SW480 (cell line): ENCODE measurements at regions not wholly inside any gene's neighbourhood (a gene's known extent, or its start where the extent isn't known, plus 50 kb on each side); places are given as distances from the start of the nearest gene placed in this dataset.
"Not testable (repeated sequence)": the region's sequence is repeated elsewhere in the genome, so short reads cannot be mapped to it uniquely, and the experiment has no call there.

ENCODE experiments used
- DNase-seq: peaks from one replicate; pipeline ENCODE4 v3.0.0-alpha.2; 2016; ENCODE audit warnings: low spot score

DNA sequence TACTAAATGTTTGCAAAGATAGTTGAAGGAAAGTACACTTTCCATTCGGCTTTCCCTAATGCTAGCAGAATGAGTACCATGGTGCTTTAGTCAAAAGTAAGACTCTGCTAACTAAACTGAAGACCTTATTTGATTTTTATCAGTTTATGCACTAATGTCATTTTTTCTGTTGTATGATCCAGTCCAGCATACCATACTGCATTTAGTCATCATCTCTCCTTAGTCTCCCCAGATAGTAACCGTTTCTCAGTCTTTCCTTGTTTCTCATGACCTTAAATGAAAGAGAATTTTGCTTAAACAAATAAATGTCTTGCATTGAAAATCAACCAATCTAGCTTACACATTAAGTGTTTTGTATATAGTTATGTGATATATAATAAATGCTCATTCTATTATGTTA, 529.5 kb upstream of the SEMA3D start:
- DNase-seq, result no peak

DNA sequence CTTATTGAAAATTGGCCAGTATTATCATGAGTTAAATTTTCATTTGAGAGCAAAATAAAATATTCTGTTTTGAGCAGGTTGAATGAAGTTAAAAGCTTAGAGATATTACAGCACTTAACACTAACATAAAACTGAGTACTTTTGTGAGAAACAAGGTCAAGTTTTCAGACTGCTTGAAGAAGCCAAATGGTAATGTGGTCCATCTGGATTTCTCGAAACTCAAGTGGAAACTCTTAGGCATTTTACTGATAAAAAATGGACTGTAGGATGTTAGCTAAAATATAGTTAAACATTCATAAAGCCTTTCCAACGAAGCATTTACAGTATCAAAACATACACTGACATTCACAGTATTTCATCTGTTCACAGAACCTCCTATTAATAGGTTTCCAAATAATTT, 528.1 kb upstream of the SEMA3D start:
- no peak for DNase-seq

DNA sequence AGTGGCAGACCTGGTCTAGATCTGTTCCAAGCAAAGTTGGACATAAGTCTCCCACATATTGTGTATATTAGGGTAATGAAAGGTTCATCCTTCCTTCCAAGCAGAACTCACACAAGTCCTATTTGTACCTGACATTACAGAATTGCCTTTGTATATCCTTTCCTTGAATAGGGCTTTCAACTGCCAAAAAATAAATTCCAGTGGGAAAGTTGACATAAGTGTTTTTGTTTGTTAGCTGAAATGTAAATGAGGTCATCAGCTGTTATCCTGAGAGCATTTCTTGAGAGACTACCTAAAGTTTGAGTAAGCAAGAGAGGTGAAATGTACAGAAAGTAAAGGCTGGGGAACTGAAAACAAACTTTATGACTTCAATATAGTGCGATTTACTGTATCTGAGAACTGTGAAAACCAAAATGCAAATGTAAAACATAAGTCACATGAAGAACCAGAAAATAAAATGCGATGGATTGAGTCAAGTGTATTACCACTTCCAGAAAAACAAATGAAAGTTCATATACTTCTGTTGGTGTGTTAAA, 527.3 kb upstream of the SEMA3D start:
- no peak for DNase-seq

DNA sequence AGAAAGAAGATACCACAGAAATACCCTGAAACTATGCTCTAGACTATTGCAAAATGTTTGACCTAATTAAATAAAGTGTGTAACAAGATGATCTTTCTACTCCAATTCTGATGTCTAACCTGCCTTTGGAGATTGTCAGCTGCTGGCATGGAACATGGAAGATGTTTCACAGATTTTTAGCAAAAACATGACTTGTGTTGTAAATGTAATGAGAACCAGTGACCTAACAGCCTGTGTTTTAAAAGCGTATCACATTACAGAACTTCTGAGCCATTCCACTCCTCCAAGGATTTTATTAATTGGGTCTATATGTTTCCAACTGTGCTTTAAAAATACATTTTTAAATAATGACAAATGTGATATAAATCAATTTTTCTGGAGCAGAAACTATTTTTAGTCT, 526.3 kb upstream of the SEMA3D start:
- DNase-seq, result no peak

DNA sequence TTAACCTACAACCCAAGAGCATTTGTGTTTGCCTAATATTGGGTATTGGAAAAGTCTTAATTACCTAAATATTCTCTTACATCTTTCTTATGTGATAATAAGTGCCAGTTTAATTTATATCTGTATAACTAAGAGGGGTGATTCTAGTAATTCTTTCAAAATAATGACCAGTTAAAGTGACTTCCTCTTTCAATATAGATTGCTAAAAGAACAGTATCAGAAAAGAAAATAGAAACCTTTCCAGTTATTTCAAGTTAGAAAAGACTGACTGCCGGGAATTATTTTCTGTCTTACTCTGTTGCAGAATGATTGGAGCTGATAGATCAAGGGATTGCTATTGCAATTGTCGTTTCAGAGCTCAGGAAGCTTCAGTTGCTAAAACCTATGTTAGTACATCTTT, 525.0 kb upstream of the SEMA3D start:
- no peak for DNase-seq

DNA sequence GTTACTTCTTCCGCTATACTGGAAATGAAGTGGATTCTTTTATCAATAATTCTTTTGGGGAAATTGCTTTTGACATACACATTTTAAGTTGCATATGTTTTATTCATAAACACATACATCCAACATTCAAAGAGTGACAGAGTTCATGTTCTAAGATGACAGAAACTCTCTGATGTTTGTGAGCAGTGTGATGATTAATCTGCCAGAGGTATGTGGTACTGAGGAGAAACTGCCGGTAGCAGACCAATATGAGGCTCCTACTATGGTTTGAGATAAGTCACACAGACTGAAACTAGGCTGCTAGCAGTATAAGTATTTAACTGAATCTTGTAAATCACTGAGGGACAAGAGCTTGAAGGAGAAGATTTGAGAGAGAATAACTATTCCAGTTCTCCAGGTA, 524.1 kb upstream of the SEMA3D start:
- no peak for DNase-seq

DNA sequence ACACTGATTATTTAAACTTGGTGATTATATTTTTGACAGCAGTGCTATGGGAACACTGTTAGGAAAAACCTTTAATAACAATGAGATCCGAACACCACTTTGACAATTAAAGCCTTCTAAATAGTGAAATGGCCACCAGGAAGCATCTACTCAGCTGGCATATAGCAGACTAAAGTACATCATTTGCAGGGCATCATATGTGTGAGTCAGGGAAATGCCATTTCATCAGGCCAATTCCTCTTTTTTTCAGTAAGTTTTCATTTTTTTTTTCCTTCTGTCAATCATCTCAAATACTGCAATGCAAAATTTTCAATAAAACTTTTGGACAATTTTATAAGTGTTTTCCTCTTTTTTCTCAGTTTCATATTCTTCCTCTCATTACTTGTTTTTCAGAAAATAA, 521.4 kb upstream of the SEMA3D start:
- no peak for DNase-seq

DNA sequence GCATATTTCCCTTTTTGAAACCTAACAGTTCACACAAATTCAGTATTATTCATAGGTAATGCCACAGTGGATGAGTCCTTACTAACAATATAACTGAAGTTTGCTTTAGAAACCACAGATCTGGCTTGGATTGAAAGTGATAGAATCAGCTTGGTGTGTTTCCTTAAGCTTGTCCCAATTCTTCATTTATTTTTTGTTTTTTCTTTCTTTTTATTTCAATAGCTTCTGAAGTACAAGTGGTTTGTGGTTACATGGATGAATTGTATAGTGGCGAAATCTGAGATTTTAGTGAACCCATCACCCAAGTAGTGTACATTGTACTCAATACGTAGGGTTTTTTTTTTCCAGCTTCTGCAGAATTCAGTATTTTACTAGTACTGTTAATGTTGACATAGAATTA, 518.2 kb upstream of the SEMA3D start:
- no peak for DNase-seq

DNA sequence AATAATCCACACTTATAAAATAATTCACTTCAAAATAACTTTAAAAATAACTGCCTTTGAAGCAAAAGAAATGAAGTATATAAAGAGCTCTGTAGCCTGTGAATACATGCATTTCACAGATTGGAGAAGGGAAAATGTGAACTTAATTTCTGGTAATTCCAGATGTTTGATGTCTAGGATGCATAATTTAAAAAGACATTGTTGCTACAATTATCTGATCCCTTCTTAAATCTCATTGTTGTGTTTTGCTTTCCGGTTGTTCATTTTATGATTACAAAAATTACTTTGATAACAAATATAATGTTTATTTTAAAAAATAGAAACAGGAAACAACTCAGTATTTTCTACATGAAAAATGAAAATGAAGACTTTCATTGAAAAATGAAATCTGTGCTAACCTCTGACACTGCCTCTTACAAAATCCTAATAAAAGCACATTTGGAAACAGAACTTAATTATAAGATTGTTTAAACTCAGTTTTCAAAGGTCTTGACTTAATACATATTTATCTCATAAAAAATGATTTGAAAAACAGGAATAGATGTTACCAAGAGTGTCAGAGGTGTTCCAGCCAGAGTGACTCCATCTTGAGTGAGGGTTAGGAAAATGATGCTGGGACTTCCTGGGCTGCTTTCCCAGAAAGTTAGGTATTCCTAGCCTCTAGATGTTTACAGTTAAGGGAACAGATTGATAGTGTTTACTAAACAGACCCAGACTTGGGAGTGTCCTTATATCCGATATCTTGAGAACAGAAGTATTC, 516.6 kb upstream of the SEMA3D start:
- DNase-seq, result no peak

DNA sequence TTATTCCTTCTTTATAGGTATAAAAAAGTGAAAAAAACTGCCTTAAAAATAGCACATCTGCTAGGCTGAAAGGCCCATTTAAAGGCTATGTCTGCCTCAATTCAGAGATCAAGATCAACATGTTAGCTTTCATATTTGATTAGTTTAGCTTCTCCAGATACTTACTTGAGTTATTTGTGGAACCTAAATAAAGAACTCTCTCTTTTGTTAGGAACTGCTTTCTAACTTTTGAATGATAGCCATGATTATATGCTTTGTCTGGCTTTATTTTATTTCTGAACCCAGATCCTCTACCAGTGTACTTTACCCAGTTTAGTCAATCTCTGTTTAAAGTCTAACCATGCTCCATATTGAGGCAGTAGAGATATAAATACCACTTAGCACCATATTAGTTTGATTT, 515.5 kb upstream of the SEMA3D start:
- no peak for DNase-seq

DNA sequence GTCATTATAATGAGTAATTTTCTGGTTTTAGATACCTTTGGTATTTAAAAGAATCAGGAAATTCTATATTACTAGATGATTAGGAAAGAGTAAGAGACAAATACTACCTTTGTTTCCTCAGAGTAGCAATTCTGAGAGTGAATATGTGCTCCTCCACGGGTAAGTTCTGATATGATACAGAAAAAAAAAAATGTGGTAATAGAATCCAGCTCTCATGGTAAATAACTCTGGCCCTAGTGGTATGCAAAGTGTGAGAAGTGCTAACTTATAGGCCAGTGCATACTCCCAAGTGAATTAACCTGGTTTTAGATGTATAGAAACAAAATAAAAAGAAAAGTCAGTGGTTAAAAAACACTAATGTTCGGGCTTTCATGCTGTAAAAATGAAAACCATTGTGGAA, 512.6 kb upstream of the SEMA3D start:
- DNase-seq, result no peak

DNA sequence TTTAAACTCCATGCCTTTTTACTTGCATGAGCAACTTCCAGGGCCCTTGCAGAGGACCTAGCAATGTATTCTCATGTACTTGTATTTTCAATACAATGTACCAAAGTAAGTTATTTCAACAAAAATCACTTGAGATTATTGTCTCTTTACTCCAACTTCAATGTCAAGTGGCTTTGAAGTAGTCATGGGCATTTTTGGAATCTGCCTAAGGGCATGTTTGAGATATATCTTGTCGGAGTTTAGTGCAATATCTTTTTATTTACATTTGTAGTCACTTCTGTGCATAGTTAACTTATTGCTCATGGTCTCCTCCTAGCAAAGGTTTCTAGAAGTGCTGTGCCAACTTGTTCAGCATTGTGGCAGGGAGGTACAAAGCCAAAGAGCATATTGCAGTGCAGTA, 508.7 kb upstream of the SEMA3D start:
- no peak for DNase-seq

DNA sequence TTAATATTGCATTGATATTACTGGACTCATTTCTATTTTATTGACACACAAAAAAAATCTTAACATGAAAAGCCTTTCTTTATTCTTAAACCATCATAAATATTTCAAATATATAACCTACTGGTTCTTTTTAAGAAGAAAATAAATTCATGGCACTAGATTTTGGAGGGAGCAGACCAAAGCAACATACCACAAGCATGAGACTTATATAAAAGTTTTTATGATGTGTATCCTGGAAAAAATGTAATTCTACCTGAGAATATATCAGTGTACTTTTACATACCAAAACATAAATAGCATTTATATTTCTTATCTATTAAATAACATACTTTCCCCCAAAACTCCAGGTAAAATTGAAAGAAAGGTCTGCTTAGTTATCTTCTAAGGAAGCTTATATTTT, 508.2 kb upstream of the SEMA3D start:
- no peak for DNase-seq

DNA sequence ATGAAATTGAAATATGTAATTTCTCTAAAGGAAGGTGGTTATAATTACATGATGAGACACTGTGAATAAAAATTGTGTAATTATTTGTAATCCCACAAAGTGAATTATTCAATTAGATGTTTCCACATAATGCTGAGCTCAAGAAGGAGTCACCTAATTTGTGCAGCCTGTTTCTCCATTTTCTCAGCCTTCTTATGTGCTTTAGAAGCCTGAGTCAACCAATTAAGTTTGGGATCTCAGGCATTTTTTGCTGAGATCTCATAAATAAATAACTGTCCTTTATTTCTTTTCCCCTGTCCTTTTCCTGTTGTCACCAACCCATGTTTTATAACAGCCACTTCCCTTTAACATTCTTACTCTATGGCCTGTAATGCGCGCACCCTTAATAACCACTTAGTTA, 506.5 kb upstream of the SEMA3D start:
- no peak for DNase-seq

DNA sequence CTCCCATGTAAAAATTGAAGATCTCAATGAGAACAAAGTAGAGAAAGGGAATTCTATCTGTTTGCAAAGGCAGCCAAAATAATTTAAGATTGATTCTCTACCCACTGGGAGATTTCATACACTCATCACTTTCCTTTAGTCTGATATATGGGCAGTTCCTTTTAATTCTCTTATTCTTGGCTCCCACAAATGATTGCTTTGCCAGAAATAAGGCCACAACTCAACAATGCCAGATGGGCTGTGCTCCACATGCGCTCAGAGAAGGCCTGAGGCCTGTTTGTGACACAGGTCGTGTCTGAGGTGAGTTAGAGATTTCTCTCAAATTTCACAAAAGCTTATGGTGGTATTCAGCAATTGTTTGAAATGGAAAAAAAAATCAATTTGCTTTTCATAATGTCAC, 501.9 kb upstream of the SEMA3D start:
- DNase-seq, result no peak

DNA sequence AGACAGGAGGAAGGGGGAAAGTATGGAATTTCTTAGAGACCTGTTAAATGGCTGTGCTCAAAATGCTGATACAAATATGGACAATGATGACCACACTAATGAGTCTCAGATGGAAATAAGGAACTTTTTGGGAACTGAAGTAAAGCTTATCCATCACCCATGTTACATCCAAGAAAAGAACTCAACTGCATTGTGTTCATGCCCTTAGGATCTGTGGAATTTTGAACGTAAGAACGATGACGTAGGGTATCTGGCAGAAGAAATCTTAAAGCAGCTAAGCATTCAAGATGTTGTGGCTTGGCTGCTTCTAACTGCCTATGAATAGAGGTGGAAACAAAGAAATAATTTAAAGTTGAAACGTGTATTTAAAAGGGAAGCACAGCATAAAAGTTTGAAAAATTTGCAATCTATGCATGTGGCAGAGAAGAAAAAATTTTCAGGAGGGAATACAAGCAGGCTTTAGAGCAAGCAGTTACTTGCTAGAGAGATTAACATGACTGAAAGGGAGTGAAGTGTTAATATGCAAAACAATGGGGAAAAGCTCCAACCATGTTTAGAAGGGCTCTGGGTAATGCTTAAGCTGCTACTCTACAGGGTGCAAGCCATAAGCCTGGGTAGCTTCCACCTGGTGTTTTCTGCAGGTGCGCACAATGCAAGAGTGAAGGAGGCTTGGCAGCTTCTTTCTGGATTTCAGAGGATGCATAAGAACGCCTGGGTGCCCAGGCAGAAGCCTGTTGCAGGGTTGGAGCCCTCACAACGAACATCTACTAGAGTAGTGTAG, 499.7 kb upstream of the SEMA3D start:
- DNase-seq, result no peak

DNA sequence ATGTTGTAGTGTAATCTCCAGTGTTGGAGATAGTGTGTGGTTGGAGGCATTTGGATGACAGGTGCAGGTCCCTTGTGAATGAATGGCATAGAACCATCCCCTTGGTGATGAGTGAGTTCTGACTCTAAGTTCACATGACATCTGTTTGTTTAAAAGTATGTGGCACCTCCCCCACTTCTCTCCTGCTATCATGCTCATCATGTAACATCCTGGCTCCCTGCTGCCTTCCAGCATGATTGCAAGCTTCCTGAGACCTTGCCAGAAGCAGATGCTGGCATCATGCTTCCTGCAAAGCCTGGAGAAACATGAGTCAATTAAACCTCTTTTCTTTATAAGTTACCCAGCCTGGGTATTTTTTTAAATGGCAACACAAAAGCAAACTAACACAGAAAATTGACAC, 499.0 kb upstream of the SEMA3D start:
- DNase-seq, result no peak

DNA sequence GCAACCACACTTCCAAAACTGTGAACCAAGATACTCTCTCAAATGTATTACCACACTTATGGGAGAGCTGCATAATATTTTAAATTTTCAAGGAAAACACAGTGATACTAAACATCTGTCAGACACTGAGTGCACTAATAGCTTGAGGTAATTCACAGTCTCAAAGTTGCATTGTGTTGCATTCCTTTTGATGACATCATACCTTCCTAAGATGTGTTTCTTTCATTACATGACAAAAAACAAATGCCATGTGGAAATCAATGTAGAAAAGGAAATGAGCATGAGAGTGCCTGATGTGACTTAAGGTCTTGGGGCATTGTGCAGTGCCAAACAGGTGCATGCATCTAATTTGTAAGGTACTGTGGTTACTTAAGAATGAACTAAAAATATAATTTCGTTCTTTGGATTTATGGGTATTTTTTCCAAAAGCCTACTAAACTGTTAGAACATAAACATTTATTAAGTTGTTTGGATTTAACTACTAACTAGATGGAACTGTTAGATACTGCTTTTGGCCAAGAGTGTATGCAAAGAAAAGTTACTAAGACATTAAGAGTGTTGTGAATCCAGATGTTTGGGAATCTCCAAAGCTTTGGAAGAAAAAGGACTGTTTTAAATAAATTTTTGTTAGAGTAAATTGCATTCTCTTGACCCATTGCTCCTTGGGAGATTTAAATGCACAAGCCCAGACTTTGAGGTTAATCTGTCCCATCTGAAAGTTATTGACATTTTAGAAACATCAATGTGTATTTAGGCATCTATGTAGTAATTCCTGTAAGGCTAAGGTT, 496.2 kb upstream of the SEMA3D start:
- DNase-seq, result no peak

DNA sequence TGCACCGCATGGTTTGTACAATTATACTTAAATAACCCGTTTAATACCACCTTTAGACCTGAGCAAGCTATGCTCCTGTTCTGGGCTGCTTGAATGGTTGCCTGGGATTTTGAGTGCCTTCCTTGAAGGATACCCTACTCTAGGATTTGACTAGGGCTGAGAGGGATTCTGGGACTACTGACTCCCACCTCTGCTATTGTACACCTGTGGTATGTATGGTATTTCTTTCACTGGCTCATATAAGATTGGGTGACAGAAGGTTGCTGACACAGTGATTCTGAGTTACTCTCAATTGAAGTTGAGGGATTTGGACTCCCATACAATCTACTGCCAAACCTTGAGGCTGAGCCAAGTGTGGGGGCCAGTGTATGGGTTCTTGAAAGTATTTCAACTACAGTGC, 494.4 kb upstream of the SEMA3D start:
- no peak for DNase-seq

DNA sequence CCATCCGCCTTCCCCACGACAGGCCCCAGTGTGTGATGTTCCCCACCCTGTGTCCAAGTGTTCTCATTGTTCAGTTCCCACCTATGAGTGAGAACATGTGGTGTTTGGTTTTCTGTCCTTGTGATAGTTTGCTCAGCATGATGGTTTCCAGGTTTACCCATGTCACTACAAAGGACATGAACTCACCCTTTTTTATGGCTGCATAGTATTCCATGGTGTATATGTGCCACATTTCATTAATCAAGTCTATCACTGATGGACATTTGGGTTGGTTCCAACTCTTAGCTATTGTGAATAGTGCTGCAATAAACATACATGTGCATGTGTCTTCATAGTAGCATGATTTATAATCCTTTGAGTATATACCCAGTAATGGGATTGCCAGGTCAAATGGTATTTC, 488.2 kb upstream of the SEMA3D start:
- not testable (repeated sequence) for DNase-seq

DNA sequence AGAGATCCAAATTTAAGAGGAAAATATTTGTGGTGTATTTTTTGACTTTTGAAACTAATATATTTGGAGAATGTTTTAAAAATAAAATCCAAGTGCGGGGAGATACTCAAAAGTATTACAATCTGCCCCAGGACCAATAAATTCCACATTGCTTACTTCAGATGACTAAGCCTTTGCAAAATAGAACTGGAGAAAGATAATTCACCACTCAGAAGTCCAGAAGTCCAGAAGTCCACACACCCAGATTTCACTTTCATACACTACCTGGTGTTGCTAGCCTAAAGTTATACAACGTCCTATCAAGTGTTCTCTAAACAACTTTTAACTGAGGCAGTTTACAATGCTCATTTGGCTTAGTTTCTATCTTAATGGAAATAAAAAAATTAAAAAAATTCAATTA, 487.0 kb upstream of the SEMA3D start:
- DNase-seq, result no peak

DNA sequence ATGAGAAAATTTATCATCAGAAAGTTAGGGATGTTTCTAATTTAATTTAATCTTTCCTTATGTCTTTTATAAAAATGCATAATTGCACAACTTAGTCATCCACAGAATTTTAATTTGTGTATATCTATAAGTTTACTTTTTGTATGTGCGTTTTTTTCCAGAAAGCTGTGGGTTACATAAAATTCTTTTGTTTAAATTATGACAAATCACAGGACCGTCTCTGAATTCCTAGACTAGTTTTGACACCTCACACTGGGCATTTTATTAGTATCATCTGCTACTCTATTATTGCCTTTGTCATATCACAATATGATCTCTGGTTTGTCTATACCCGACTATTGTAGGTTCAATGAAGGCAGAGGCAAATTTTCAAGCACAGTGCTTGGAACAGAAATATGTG, 482.4 kb upstream of the SEMA3D start:
- DNase-seq, result no peak

DNA sequence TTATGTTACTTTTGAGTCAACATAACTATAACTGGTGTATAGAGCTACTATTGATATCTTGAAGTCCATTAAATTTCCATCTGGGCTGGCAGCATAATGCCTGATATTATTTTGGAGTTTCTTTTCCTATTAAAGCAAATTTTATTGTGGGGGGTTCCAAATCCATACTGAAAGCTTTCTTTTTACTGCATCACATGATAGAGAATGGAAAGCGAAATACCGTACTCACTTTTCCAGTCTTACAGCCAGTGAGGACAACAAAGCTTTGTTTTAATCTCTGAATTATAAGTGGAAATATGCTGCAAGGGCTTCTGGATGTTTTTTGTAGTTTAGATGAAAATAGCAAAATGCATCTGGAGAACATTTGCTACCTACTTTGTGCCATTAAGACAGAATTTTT, 477.5 kb upstream of the SEMA3D start:
- DNase-seq, result no peak
